AG20443 (cell line): ENCODE measurements at regions not wholly inside any gene's neighbourhood (a gene's known extent, or its start where the extent isn't known, plus 50 kb on each side); places are given as distances from the start of the nearest gene placed in this dataset.

Experiments
- DNase-seq: peaks from one replicate; pipeline ENCODE4 v3.0.0; 2012; ENCODE audit warnings: low spot score, mixed read lengths

DNA sequence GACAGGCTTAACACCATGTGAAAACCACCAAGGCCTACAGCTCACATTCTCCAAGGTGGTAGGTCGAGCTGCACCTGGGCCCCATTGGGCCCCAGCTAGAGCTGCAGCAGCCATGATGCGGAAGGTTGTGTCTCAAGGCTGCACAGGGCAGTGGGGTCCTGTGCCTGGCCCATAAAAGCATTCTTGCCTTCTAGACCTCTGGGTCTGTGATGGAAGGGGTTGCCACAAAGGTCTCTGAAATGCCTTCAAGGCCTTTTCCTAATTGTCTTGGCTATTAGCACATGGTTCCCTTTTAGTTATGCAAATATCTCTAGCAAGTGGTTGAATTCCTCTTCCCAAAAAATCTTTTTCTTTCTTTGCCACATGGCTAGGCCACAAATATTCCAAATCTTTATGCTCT is 52.5 kb upstream of the C11orf58 start:
- no peak for DNase-seq

DNA sequence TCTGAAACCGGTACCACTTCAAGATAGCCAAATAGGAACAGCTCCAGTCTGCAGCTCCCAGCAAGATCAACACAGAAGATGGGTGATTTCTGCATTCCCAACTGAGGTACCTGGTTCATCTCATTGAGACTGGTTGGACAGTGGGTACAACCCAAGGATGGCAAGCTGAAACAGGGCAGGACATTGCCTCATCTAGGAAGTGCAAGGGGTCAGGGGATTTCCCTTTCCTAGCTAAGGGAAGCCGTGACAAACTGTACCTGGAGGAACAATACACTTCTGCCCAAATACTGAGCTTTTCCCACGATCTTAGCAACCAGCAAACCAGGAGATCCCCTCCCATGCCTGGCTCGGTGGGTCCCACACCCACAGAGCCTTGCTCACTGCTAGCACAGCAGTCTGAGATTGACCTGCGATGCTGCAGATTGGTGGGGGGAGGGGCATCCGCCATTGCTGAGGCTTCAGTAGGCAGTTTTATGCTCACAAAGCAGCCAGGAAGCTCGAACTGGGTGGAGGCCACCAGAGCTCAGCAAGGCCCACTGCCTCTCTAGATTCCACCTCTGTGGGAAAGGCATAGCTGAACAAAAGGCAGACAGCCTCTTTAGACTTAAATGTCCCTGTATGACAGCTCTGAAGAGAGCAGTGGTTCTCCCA is 59.9 kb upstream of the C11orf58 start:
- DNase-seq = no peak

DNA sequence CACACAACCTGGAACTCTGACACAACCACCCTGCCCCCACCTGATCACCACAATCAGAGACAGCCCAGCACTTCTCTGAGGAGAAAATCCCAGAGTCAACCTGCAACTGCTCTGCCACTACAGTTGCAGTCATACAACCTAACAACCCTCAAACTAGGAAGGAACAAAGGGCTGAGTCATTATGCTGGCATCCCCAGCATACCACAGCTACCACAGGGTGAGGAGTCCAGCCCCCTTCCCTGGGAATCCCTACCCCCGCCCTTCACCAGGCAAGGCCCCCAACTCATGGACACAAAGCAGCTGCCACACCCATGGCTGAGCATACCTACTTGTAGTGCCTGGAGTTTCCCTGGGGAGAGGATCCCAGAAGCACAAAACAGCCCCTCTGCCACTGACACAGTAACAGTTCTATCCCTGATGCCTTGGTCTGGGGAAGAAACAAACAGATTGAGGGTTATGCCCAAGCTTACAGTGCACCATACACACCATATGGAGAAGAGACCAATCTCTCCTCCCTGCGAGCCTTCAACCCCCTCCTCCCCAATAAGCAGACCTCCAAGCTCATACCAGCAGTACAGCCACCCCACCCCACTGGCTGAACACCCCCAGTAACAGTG is 68.5 kb upstream of the C11orf58 start:
- DNase-seq = no peak

DNA sequence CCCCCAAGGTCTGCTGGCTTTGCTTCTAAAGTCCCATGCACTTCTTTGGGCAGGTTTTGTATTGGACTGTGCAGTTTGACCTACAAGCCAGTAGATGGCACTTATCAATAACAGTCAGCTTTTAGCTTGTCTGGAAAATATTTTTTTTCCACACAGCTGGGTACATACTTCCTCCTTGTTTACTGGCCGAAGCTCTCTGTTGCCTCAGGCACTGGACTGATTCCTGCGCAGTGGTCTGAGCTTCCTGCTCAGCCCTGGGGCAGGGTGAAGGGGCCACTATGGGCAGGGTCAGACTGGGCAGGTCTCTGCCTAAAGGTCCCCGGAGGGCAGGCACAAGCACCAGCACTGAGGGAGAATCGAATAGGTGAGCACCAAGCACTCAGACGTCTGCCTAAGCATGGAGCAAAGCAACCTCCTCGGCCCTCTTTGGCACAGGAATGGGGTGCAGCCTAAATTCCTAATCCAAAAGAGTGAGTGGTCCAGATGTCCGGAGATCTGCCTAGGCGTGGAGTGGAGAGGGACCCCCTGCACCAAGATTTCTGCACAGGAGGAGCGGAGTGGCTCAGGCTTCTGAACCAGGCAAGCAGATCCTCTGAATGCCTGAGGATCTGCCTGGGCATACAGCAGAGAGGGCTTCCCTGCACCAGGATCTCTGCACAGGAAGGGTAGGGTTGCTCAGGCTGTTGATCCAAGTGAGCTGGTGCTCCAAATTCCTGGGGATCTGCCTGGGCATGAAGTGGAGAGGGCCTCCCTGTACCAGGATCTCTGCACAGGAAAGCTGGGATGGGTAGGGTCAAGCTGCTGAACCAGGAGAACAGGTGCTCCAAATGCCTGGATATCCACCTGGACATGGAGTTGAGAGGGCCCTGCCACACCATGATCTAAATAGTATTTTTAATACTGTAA is 105.9 kb upstream of the C11orf58 start:
- no peak for DNase-seq

DNA sequence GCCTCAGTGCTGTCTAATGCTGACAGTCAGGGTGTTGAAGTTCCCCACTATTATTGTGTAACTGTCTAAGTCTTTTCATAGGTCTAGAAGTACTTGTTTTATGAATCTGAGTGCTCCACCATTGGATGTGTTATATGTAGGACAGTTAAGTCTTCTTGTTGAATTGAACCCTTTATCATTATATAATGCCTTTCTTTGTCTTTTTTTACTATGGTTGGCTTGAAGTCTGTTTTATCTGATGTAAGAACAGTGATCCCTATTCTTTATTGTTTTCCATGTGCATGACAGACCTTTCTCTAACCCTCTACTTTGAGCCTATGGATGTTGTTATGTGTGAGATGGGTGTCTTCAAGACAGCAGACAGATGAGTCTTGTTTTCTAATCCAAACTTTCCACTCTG is 107.8 kb upstream of the C11orf58 start:
- DNase-seq = no peak

DNA sequence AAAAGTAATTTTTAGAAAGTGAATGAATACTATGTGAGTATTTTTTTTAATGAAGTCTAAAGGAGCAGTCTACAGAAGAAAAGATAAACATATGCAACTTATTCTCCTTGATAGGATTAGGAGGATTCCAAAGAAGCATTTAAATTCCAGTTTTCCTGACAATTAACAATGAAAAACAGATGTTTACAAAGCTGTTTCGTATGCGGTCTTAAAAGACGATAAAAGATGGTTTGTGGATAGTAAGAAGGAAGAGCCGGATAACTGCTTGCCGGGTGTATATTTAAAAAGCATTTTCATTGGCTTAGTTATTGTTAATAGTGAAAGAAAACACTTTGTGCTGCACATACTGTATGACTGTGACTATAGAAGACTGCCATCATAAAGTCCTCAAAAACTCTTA is 120.0 kb upstream of the C11orf58 start:
- DNase-seq = no peak

DNA sequence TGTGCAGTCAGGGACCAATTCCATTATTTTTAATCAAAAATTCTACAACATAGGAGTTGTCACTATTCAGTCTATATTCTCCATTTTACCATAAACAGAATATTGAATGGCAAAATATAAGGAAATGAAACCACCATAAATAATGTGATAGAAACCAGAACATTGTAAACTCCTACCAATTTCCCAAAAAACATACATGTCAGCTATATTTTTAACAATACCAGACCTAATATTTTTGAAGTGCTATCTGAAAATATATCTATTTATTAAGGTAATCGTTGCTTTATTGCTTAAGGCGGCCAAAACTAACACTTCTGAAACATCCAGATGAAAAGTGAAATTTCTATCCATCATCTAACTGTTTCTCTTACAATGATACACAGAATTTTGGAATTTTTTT is 123.0 kb upstream of the C11orf58 start:
- DNase-seq = no peak

DNA sequence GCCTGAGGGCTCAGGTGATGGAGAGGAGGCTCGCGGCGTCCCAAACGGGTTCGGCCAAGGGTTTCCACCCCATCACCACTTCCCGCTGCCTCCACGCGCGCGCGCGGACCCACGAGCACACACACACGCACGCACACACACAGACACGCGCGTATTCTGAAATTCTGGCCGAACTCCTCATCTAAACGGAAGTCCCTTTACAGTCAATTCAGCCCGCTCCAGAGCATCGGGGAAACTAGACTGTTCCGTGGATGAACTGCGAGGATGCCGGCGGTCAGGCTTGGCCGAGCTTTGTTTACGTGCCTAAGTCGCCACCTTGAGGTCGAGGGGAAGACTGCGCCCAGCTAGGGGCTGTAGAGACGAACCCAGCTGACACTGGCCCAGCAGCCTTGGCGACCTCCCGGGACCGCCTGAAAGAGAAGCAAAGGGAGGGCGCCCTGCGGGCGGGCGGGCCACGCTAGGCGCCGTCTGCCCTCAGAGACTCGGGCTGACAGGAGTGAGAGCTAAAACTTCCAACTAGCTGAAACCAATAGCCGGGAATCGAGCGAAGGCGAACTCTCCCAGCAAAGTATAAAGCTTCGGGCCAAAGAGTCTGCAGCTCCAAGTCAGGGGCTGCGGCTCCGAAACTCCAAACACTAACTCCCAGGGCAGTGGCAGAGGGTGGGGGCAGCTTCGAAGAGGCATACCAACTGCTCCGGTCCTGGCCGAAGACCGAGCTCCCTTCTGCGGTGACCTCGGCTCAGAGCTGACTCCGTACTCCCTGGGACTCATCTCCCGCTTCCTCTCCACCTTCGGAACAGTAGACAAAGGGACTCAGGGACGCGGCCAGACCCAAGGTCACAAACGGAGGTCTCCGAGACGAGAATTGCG is 124.7 kb upstream of the C11orf58 start:
- DNase-seq = peak; percentile 92

DNA sequence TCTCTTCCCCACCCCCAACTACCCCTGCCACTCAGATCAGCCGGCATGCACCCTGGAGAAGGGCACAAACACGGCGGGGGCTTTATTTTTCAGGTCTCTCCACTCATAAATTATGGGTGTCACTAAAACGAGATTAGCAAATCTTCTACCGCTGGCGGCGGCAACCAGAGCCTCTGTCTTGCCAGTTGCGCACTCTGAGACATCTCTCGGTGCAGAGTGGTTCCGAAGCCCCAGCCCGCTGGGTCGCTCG is 125.3 kb upstream of the C11orf58 start:
- DNase-seq = no peak

DNA sequence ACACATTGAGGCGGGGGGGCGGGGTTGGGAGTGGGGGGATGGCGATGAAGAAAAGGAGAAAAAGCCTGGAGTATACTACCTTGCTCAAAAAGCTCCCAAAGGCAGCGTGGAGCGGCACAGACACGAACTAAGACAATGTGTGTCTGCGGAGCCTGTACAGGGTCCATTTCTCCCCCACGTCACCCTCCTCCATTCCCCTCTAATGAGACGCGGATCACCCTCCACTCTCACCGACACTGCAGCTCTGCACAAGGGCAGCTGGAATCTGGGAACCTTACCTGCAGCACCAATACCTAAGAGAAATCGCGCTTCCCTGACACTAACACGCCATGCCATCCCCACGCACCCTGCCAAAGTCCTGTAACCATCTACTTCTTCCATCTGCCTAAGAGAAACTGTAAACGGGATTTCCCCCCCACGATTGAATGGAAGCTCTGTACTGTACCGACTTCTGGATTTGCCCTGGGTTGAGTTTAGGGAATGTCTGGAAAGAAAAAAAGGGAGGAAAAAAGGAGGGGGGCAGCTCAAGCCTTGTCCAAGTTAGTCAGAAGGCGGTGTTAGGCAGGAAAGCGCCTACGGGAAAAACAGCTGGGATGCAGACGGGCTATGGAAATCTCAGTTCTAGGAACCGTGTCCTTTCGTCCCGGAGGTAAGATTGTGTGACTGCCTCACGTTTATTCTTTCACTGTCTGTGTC is 125.7 kb upstream of the C11orf58 start:
- no peak for DNase-seq

DNA sequence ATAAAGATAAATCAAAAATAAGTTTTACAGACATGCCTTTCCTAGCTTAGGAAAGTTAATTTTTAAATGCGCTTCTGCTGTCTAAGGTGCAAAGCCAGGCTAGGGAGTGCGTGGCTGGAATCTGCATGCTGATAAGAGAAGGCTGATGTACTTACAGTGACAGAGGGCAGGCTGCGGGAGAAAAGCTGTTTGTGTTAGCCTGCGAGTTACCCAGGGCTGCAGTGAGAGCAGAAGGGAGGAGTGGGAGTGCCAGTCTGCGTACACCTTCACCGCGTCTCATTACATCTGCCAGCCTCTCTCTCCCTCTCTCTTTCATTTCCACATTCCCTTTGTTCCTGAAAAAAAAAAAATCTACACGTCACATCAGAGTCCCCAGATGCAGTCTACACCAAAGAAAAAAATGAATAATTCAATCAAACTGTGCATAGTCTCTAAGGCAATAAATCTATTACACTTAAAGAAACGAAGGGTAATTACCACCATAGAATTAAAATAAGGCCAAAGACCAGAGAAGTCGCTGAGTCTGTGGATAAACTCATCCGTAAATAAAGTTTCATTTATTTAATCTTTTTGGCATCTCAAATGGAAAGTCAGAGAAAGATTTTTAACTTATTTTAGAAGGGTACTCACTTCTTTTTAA is 126.4 kb upstream of the C11orf58 start:
- no peak for DNase-seq

DNA sequence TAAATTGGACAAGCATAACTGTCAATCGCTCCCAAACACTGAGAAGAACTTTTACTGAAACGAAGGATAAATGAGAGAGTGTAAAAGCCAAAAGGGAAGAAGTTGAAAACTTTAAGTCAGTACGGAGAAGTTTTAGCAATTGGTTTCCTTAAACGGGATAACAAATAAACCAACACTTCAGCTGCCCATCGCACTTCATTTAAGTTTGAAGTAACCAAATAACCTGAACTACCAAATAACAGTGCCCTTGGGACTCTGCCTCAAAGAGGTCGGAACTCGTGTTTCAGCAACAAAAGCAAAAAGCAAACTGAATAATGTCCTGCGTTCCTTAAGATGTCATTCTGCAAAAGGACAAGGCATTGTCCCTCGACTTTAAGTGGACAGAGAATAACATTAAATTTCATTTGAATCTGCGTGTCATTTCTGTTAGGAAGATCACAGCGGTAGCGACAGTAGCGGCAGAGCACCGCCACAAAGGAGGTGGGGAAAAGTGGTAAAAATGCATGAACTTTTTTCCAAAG is 127.0 kb upstream of the C11orf58 start:
- no peak for DNase-seq

DNA sequence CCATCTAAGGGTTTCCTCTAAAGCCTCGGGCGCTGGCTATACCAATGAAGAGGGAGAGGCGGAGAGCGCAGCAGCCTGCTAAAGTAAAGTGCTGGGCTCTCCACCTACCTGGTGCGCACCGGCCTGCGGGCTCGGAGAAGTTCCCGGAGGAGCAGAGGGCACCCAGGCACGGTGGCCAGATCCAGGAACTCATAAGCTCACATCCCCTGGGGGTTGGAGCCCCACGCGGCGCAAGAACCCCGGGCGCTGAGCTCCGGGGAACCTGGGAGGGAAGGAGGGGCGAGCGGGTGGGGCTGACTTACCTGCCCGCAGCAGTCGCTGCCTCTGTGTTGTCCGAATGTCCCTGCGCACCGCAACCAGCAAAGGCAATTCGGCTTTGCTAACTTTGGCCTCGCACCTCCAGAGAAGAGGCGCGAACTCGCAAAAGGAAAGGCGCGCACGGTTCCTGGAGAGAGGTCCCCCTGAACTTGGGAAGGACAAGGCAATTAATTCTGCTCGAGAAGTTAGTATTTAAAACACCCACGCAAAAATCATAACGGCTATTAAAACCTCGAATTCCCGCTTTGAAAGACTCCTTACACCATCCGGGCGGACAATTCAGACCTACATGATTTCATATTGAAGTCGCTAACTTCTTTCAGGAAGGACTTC is 127.6 kb upstream of the C11orf58 start:
- no peak for DNase-seq

DNA sequence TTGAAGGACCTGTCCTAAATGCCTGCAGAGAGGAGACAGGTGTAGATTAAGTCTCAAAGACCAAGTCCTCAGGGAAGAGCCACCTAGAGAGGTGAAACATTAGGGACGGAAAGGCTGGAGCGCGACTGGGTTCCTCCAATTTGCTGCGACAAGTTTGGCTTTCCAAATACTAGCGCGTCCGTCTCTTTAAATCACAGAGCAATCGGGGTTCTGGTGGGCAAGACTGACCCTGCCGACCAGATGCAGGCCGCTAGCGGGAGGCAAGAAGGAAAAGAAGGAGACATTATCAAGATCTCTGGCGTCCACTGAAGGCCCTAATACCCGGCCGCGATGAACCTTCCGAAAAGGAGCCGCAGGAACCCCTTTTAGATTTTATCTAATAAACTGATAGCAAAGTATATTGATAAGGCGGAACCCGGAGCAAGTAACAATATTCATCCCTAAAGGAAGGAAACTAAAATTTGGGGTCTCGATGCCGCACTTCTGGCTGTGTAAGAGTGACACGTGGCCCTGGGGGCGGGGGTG is 128.2 kb upstream of the C11orf58 start:
- DNase-seq = no peak

DNA sequence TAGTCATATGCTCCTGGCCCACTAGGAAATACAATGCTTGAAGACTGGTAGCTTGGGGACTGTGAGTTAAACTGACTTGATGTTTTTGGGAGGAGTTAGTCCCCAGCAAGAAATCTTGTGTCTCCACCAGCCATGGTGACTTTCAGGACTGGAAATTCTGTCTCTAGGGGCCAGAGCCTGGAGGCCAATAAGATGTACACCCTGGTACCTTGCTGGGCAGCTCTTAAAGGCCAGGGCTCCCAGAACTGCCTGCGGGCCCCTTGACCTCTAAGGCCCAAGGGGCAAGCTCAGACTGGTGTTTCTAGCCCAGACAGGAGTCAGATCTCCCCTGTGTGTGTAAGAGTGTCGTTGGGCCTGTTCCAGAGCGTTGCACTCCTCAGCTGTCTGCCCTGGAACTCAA is 128.7 kb upstream of the C11orf58 start:
- no peak for DNase-seq

DNA sequence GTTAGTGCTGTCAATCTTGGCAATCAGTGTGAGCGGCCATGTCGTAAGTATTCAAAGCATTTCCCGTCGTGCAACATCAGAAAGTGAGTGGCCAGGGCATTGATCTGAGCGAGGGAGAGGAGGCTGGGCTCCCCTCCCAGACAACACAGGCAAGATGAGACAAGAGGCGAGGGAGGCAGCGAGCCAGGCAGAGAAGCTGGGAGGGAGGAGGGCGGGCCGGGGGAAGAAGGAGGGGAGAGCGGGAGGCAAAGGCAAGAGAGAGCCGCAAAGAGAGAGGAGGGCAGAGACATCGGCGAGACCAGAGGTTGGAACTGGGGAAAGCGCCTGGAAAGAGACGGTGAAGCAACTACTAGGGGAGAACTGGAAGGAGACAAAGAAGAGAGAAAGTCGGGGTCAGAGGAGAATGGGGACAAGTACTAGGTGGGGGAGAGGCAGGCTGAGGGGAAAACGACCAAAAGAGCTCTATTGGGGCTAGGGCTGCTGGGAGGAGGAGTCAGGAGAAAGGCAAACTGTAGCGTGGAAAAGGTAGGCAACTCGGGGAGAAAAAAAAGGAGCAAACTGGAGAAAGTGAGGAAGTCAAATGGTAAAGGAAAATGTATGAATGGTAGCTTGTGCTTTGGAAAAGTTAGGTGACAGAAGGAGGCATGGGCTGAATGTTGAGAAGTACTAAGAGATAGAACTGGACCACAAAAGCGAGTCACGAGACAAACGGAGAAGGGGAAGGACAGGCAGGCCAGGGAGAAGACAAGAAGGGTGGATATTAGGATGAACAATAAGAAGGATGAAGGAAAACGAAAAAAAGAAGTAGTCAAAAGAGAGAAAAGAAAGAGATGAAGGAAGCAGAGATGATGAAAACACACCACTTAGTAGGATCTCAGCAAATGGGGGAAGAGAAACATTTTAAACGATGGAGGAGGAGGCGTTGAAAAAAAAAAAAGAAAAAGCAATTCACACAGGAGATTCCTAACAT is 130.5 kb upstream of the C11orf58 start:
- peak; percentile 20 for DNase-seq

DNA sequence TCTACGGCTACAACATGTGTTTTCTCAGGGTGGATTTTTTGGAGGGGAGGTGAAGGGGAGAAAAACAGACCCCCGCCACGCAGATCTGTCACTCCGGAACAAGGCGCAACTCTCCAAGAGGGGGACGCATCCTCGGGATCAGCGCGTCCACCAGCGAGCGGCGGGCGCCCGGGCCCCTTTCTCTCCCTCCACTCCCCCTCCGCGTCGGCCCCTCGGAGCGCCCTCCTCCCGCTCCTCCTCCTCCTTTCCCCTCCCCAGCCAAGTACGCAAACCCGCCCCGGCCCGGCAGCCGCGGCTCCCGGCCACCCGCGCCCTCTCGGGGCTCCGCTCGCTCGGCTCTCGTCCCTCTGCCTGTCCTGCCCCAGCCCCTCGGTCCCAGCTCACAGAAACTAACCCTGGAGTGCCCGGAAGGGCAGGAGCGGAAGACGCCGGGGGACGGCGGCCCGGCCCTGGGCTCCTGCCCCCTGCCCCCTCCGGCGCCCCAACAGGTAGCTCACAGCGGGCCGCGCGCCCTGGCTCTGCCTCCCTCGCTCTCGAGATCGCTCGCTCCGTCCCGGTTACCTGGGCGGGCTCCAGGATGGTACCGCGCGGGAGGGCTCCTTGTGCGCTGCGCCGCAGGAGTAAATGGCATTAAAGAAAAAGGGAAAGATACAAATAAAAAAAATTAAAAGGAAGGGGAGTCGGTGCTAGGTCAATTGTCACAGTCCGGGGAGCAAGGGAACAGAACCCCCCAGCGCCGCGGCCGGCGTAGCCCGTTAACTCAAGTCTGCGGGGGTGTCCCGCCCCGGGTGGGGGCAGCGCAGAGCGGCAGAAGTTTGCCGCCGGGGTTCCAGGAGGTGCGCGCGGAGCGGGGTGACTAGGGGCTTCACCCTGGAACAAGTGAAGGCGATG is 131.4 kb upstream of the C11orf58 start:
- DNase-seq = no peak
